Activated CD4-positive, alpha-beta T cell treated with anti-CD3 and anti-CD28 coated beads, Interleukin-2, amount 50 U/mL, for 24 hours (primary cell): ENCODE measurements at regions not wholly inside any gene's neighbourhood (a gene's known extent, or its start where the extent isn't known, plus 50 kb on each side); places are given as distances from the start of the nearest gene placed in this dataset.
"Not testable (repeated sequence)": the region's sequence is repeated elsewhere in the genome, so short reads cannot be mapped to it uniquely, and the experiment has no call there.

ENCODE experiments used
- DNase-seq, 2 donors: peaks; one replicate each; pipeline ENCODE4 v3.0.0-alpha.2; 2020; ENCODE audit warnings: low read depth in 1 of 2, low spot score in 1 of 2

DNA sequence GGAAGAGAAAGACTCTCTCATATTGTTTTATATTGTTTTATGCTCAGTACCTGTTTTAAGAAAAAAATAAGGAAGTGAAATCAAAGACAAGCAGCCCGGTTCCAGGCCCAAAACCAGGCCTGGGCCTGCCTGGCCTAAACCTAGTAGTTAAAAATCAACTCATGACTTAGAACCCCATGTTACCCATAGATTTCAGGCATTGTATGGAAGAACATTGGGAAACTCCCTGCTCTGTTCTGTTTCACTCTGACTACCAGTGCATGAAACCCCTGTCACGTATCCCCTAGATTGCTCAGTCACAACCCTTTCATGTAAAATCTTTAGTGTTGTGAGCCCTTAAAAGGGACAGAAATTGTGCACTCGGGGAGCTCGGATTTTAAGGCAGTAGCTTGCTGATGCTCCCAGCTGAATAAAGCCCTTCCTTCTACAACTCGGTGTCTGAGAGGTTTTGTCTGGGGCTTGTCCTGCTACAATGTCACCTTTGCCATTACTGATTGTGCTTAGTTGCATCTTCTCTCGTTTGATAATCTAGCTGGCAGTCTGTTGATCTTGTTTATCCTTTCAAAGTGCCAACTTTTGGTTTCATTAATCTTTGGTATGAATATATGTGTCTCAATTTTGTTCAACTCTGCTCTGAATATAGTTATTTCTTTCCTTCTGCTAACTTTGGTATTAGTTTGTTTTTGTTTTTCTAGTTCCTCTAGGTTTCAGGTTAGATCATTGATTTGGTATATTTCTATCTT lies 842.8 kb upstream of the NDST4 start:
- not testable (repeated sequence) for DNase-seq

- DNase-seq = no peak
These were observed 837.4 kb upstream of the NDST4 start for GRCh38 chr4:115950806-115951205.

DNA sequence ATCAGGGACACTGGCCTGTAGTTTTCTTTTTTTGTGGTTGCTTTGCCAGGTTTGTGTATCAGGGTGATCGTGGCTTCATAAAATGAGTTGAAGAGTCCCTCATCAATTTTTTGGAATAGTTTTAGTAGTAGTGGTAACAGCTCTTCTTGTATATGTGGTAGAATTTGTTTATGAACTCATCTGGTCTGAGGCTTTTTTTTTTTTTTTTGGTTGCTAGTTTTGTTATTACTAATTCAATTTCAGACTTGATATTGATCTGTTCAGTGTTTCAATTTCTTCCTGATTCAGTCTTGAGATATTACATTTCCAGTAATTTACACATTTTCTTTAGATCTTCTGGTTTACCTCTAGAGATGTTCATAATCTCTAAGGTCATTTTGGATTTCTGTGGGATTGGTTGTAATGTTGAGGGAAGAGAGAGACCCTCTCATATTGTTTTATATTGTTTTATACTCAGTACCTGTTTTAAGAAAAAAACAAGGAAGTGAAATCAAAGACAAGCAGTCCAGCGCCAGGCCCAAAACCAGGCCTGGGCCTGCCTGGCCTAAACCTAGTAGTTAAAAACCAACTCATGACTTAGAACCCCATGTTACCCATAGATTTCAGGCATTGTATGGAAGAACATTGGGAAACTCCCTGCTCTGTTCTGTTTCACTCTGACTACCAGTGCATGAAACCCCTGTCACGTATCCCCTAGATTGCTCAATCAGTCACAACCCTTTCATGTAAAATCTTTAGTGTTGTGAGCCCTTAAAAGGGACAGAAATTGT lies 836.7 kb upstream of the NDST4 start:
- not testable (repeated sequence) for DNase-seq

GRCh38 chr4:115945026-115945425 lies 831.6 kb upstream of the NDST4 start:
- DNase-seq = no peak

GRCh38 chr4:115944146-115944905 lies 830.9 kb upstream of the NDST4 start:
- DNase-seq = no peak

DNA sequence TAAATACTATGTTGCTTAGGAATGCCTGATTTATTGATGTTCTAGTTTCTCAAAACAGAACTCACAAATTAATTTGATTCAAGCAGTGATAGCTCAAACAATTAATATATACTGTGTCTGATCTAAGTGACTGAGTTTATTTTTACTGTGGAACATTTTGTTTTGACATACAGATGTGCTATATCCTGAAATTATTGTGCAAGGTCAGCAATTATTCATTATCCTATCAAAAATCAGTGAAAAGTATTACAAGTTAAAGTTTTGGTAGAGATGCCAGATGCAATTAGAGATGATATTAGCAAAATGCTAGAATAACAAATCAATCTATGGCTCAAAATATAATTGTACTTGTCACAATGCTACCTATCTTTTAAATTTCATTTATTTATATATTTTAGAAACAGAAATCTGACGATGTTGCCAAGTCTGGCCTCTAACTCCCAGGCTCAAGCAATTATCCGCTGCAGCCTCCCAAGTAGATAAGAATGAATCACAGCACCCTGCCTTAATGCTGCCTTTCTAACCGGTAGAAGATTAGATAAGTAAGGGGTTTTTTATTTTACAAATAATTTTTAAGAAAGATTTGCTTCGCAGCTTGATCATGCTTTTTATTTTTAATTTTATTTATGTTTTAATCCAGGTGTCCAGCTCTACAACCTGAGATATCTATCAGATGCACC lies 825.5 kb upstream of the NDST4 start:
- DNase-seq = no peak

GRCh38 chr4:115929373-115929772 lies 816.0 kb upstream of the NDST4 start:
- DNase-seq = no peak

DNA sequence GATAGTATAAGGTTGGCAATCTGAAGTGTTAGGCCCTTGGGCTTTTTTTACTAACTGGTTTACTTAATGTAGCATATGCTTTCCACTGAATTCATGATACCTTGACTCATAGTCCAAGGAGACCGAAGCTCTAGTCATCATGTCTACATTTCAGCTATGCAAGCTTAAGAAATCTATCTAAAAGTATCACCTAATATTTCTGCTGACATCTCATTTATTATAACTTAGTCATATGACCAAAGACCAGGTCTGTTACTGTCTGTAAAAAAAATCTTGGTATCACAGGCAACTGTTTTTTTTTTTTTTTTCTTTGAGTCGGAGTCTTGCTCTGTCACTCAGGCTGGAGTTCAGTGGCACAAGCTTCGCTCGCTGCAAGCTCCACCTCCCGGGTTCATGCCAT lies 814.0 kb upstream of the NDST4 start:
- DNase-seq = no peak

- DNase-seq = no peak
These were observed 809.7 kb upstream of the NDST4 start for GRCh38 chr4:115923152-115923551.

DNA sequence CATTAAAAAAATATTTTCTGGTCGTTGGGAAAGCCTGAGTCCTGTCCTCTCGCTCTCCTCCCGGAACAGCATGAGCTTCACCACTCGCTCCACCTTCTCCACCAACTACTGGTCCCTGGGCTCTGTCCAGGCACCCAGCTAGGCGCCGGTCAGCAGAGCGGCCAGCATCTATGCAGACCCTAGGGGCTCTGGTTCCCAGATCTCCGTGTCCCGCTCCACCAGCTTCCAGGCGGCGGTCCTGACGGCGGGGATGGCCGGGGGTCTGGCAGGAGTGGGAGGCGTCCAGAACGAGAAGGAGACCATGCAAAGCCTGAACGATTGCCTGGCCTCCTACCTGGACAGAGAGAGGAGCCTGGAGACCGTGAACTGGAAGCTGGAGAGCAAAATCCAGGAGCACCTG lies 807.2 kb upstream of the NDST4 start:
- no peak for DNase-seq

DNA sequence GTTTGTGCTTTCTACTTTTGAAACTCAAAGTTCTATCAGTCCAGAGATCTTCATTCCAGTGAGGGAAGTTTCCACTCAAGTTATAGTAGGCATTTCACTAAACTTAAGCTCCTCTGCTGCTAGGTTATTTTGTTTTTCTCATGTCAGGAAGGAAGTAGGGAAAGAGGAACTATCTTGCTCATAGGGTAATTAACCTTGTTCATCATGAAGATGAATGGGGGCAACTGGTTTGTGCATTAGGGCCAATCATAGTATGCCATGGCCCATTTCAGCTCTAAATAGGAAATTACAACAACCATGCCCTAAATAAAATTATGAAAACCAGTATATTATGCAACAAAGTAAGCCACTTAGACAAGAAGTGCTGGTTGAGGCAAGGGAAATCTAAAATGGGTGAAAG lies 804.7 kb upstream of the NDST4 start:
- no peak for DNase-seq

DNA sequence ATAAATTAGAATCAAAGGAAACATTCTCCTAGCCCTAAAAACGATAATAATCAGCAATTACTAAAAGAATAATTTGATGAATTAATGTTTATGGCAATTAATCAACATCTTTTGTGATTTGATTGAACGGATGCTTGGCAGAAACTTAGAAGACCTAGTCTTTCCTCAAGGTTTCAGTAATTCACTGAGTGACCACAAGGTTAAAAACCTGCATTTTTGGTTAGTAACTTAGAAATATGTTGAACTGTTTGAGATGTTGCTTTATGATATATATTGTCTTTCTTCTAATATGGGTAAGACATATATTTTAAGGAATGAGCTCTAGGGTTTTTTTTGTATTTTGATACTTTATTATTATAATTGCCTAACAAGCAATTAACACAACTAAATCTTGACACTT lies 793.0 kb upstream of the NDST4 start:
- DNase-seq = no peak

DNA sequence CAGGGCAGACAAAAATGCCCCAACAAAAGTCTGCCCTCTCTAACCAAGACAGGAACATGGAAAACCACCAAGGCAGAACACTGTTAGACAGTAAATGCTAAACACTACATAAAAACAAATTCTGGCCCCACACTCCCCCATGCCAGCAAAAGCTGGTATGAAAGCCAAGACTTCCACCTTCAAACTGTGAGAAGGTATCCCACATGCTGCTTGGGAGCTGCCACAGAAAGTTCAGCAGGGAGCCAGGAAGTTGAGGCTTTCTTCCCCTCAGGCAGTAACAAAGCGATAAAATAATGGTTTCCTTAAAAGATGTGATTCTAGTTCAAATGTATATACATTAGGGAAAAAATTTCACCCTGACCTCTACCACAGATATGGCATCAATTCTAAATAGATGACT lies 770.4 kb upstream of the NDST4 start:
- no peak for DNase-seq

DNA sequence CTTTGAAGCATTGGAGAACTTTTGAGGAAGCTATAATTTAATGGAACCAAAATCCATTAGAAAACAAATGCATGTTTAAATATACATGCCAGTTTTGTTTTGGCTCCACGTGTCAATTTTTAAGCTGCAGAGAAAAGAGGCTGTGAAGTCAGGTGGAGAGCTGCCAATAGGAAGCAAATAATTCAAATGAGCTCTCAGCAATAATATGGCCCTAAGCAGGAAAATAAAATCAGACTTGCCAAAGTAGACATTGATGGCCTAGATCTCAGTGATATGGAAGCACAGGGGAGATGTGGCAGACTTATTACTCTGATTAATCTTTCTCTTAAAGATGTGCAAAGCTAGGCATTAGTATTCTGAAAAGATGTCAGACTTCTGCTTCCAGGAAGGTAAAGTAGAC lies 769.8 kb upstream of the NDST4 start:
- DNase-seq = no peak

DNA sequence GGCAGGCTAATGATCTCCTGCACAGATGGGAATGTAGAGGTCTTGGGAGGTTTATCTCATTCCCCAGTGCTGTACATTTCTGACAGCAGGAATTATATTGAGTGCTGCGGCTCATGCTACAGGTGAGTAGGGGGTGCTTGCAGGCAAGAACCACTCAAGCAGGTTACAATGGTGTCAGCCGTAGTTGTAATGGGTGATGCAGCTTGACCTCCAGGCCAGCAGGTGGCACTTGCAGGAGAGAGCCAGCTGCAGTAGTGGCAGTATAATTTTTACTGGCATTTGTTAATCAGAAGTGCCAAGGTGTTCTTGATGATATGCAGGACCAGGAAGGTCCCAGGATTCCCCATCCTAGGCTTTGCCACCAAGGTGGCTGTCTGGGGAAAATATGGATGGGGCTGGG lies 759.6 kb upstream of the NDST4 start:
- DNase-seq = no peak

DNA sequence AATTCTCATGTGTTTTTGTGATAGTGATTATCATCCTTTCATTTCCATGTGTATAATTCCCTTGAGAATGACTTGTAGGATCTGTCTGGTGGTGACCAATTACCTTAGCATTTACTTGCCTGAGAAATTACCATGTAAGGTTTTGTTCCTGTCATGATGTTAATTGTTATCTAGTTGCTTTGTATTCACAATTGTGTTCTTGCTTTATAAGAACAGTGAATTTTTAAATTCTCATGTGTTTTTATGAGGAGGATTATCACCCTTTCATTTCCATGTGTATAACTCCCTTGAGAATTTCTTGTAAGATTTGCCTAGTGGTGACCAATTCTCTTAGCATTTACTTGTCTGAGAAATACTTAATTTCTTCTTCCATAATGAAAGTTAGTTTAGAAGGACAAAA lies 758.2 kb upstream of the NDST4 start:
- DNase-seq = no peak

DNA sequence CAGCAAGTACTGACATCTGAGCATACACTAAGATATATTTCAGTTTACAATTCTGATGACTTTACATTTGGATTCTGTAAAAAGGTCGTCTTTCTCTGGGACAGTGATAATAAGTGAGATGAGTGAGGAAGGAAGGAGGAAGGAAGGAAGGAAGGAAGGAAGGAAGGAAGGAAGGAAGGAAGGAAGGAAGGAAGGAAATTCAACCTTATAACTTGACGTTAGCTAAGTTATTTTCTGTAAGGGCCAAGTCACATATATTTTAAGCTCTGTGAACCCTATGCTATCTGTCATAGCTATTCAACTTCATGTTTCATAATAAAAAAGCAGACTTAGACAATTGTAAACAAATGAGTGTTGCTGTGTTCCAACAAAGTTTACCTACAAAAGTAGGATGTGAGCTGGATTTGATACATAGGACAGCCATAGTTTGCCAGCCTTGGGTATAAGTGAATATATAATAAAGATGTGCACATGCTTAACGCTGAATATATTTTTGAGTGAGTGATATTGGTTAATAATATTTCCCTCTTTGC lies 753.0 kb upstream of the NDST4 start:
- DNase-seq = no peak

DNA sequence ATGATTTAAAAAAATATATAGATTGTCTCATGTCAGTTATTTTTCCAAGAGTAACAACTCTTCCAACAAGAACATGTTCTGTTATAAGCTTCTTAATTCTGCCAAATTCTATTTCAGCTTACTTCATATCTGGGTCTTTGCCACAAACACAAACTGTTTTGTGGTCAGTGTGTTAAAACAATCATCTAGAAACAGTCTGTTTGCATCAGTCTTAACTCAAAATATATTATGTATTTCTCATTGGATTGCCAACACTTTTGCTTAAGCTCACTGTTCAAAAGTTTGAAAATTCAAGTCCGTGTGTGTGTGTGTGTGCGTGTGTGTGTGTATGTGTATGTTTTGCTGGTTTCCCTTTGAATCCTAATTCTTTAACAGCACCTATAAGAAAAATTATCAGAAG lies 752.3 kb upstream of the NDST4 start:
- DNase-seq = no peak

DNA sequence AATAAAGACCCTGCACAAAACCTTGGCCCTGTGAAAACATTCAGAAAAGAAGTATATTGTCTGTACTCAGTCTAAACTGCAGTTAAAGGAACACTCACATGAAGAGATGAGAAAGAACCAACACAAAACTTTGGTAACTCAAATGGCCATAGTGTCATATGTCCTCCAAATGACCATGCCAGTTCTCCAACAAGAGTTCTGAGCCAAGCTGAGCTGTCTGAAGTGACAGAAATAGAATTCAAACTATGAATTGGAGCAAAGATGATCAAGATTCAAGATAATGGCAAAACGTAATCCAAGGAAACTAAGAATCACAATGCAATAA lies 739.3 kb upstream of the NDST4 start:
- no peak for DNase-seq

GRCh38 chr4:115851918-115852766 lies 738.7 kb upstream of the NDST4 start:
- DNase-seq = no peak
